Left lung (tissue), 4 donors: ENCODE measurements at regions not wholly inside any gene's neighbourhood (a gene's known extent, or its start where the extent isn't known, plus 50 kb on each side); places are given as distances from the start of the nearest gene placed in this dataset.
A peak's percentile ranks its signal among the peaks of the same experiment; 100 is the strongest.

ENCODE experiments used
- ATAC-seq: fragments of 200-7000 bp; cut with Tn5 transposase; one replicate; pipeline ENCODE4 v1.9.1; 2020; ENCODE audit warnings: moderate library complexity
- DNase-seq, 4 donors: peaks; one replicate each; pipeline ENCODE4 v3.0.0-alpha.2; 2013 to 2020
- H3K27ac ChIP-seq, 2 donors: fragments of 200-600 bp; sonication (generic) in 1 of 2; one replicate each; pipeline versions ENCODE4 v1.5.0 to v1.8.0; 2020 to 2021
- H3K27me3 ChIP-seq, 2 donors: fragments of 200-600 bp; sonication (generic) in 1 of 2; one replicate each; pipeline versions ENCODE4 v1.5.0 to v1.8.0; 2020 to 2021
- H3K36me3 ChIP-seq, 2 donors: fragments of 200-600 bp; sonication (generic) in 1 of 2; one replicate each; pipeline versions ENCODE4 v1.5.0 to v1.8.0; 2020 to 2021
- H3K4me1 ChIP-seq, 2 donors: fragments of 200-600 bp; one replicate each; pipeline ENCODE4 v1.8.0; 2021
- H3K4me3 ChIP-seq, 2 donors: fragments of 200-600 bp; sonication (generic) in 1 of 2; one replicate each; pipeline versions ENCODE4 v1.5.0 to v1.8.0; 2020 to 2021; ENCODE audit warnings: mild to moderate bottlenecking in 1 of 2
- H3K9me3 ChIP-seq, 2 donors: fragments of 200-600 bp; sonication (generic) in 1 of 2; one replicate each; pipeline versions ENCODE4 v1.5.0 to v1.8.0; 2020 to 2021
- intact Hi-C, 2 donors: fragments of 100-400 bp; cut with DNase I; formaldehyde crosslinking; loops; one replicate each; pipeline versions ENCODE4 v1.11.2 to v1.14.2; 2022
- TF ChIP-seq, protein P1 (sequence below), 2 donors: fragments of 200-600 bp; sonication (generic) in 1 of 2; IDR thresholded peaks; one replicate each; pipeline versions ENCODE4 v1.5.0 to v1.8.0; 2021; ENCODE audit warnings: antibody characterized with exemption in 2 of 2
- donor health status: DM: no; HTN: yes; CAD: no.
- donor health status: DM: no; HTN: no; CAD: no.

GRCh38 chr7:86978808-86979506 is 80.5 kb downstream of the ELAPOR2 start:
- DNase-seq (no peak), ATAC-seq (peak; percentile 59)
- TF ChIP-seq, protein P1, sequence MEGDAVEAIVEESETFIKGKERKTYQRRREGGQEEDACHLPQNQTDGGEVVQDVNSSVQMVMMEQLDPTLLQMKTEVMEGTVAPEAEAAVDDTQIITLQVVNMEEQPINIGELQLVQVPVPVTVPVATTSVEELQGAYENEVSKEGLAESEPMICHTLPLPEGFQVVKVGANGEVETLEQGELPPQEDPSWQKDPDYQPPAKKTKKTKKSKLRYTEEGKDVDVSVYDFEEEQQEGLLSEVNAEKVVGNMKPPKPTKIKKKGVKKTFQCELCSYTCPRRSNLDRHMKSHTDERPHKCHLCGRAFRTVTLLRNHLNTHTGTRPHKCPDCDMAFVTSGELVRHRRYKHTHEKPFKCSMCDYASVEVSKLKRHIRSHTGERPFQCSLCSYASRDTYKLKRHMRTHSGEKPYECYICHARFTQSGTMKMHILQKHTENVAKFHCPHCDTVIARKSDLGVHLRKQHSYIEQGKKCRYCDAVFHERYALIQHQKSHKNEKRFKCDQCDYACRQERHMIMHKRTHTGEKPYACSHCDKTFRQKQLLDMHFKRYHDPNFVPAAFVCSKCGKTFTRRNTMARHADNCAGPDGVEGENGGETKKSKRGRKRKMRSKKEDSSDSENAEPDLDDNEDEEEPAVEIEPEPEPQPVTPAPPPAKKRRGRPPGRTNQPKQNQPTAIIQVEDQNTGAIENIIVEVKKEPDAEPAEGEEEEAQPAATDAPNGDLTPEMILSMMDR (IDR thresholded peaks at IDR 0.05), result no peak
- Histone ChIP-seq H3K36me3 (no peaks in the 10 kb centered on the region), H3K4me3 (no peak overlapping the region), H3K9me3 (peaks cover 0 to 3% of the 10 kb centered on the region in 2 donors), H3K4me1 (no peaks in the 10 kb centered on the region), H3K27ac (no peak overlapping the region), H3K27me3 (no peaks in the 10 kb centered on the region)
- intact Hi-C loops, result no loop called here

DNA sequence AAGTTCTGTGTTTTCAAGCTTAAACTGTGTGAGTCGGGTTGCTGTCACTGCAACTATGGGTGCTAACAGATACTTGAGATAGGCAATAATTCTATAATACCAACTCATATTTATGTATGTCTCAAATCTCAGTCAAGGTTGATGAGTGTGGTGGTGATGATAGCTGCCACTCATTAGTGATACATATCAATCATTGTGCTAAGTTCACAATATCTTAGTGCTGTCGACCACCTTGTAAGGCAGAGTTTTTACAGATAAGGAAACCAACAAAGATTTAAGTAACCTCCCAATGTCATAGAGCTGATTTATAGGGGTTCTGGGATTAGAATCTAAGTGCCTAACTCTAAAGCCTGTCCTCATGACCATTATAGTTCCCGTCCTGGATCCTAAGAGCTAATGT is 82.5 kb downstream of the ELAPOR2 start:
- Histone ChIP-seq H3K27me3 (no peaks in the 10 kb centered on the region), H3K36me3 (no peaks in the 10 kb centered on the region), H3K9me3 (peaks cover 0 to 3% of the 10 kb centered on the region in 2 donors), H3K4me1 (no peaks in the 10 kb centered on the region), H3K27ac (no peak overlapping the region), H3K4me3 (no peak overlapping the region)
- intact Hi-C loops, result no loop called here
- ATAC-seq (no peak), DNase-seq (no peak)
- TF ChIP-seq, protein P1 (IDR thresholded peaks at IDR 0.05), result no peak

GRCh38 chr7:86975914-86976313 is 83.5 kb downstream of the ELAPOR2 start:
- intact Hi-C loops, result no loop called here
- H3K4me3 ChIP-seq, result no peak overlapping the region
- TF ChIP-seq, protein P1 (IDR thresholded peaks at IDR 0.05), result no peak
- no peak for ATAC-seq
- no peaks in the 10 kb centered on the region for H3K27me3 ChIP-seq
- no peak overlapping the region for H3K27ac ChIP-seq
- no peaks in the 10 kb centered on the region for H3K4me1 ChIP-seq
- H3K9me3 ChIP-seq, result no peaks in the 10 kb centered on the region
- no peaks in the 10 kb centered on the region for H3K36me3 ChIP-seq
- no peak for DNase-seq

- Histone ChIP-seq H3K36me3 (no peaks in the 10 kb centered on the region), H3K27me3 (no peaks in the 10 kb centered on the region), H3K4me3 (no peak overlapping the region), H3K27ac (no peak overlapping the region), H3K4me1 (no peaks in the 10 kb centered on the region), H3K9me3 (no peaks in the 10 kb centered on the region)
- intact Hi-C loops, result no loop called here
- TF ChIP-seq, protein P1 (IDR thresholded peaks at IDR 0.05), result no peak
- DNase-seq, result no peak
- ATAC-seq, result no peak
Measured at GRCh38 chr7:86975449-86975848, 84.0 kb downstream of the ELAPOR2 start.

DNA sequence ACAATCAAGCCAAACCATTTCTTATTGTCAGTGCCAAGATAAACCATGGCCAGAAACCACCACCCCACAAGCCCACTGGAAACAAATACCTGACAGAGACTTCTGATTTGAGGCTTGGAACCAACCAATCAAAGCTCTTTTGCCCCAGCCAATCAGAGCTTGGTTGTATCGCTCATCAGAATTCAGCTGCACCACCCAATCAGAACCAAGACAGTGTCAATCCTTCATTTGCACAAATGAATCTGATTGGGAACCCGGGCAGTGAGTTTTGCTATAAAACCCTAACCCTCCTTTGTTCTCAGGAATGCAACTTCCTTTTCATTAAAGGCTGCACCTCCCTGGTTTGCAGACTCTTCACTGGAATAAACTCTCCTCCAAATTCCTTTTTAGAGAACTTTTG is 87.4 kb downstream of the ELAPOR2 start:
- Histone ChIP-seq H3K4me1 (peaks cover 0 to 3% of the 10 kb centered on the region in 2 donors), H3K27ac (no peak overlapping the region), H3K4me3 (no peak overlapping the region), H3K36me3 (no peaks in the 10 kb centered on the region), H3K9me3 (no peaks in the 10 kb centered on the region), H3K27me3 (no peaks in the 10 kb centered on the region)
- DNase-seq (no peak), ATAC-seq (no peak)
- TF ChIP-seq, protein P1 (IDR thresholded peaks at IDR 0.05), result no peak
- intact Hi-C loops, result no loop called here
